HG03097 (cell line): ENCODE measurements at regions not wholly inside any gene's neighbourhood (a gene's known extent, or its start where the extent isn't known, plus 50 kb on each side); places are given as distances from the start of the nearest gene placed in this dataset.

ENCODE experiments used
- ATAC-seq: cut with Tn5 transposase; IDR thresholded peaks from one replicate; pipeline ENCODE4 v1.9.1; 2021; ENCODE audit not compliant: unreplicated experiment, low FRiP score

GRCh38 chr15:39444735-39445470, 136.0 kb upstream of the THBS1 start:
- no peak for ATAC-seq

DNA sequence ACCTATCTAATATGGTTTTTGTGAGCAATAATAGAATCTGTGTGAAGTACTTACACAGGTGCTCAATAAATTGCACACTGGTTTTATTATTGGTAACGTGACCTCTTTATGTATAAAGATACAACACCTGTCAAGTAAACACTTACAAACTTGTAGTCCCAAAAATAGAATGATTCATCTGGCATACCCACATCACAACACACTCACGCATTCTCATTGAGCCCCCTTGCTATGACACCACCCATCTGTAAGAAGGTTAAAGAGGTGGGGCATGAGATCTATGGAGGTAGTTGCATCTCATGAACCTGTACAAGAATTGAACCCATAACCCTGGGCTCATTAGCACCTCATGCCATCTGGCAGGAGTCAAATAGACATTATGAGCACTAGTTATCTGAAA, 134.9 kb upstream of the THBS1 start:
- no peak for ATAC-seq

- no peak for ATAC-seq
Observed at GRCh38 chr15:39447346-39447745, 133.5 kb upstream of the THBS1 start.

DNA sequence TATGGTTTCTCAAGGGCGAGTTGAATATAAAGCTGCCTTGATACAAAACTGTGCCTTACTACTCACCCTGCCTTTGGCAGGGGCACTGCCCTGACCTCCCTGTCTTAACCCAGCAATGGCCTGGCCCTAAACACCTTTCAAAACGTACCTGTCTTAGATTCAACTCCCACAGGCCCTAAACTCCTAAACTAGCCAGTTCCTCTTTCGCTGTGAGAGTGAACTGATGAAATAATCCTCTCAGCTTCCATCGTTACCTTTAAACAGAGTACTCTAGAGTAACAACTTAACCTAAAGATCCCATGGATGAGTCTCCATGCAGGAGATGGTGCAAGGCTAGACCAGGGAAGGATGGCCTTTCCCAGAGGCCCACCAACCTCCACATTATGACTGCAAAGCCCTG, 133.0 kb upstream of the THBS1 start:
- ATAC-seq: no peak

- ATAC-seq: no peak
Observed at GRCh38 chr15:39448409-39448808, 132.5 kb upstream of the THBS1 start.

DNA sequence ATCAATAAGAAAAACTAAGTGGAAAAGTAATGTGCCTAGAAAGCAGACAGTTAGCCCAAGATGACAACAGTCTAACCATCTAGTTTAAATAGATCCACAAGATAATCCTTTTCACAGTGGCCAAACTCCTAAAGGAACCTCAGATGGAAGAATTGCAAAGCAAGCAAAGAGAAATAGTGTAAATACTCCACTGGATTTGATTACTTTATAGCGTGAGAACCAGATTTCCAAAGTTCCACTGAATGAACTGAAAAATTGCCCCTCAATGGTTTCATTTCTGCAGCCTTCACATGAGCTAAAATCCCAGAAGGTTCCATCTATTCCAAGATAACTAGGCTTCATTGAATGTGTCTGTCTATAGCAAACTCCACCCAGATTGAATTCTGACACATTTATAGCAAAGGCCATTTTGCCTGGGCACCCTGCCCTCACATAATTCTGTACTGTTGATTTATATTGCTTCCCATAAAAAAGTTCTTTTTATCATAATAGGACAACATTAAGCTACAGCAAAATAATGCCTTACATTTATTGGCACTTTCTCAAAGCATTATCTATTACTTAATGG, 129.7 kb upstream of the THBS1 start:
- ATAC-seq: no peak

- ATAC-seq: no peak
Observed at GRCh38 chr15:39451871-39452270, 129.0 kb upstream of the THBS1 start.

- ATAC-seq: peak; percentile 80
Observed at GRCh38 chr15:39453620-39454019, 127.3 kb upstream of the THBS1 start.

GRCh38 chr15:39454189-39454986, 126.5 kb upstream of the THBS1 start:
- ATAC-seq: no peak

GRCh38 chr15:39455471-39455991, 125.3 kb upstream of the THBS1 start:
- no peak for ATAC-seq

DNA sequence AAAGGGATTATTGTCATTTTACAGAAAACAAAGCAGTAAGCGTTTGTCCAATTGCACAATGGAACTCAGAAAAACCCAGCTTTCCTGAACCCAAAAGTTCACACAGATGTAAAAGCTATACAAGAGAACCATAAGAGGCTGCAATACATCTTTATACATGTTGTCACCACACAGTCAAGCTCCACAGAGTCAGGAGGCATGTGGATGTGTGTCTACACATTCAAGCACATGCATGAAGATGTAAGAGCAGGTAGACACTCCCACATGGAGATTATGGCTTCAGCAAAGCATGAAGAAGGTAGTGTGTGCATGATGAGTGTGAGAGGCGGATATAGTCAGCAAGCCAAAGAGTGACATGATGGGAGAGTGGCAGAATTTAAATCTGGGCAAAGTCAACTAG, 124.7 kb upstream of the THBS1 start:
- ATAC-seq: no peak

- ATAC-seq: no peak
Observed at GRCh38 chr15:39456582-39457330, 124.1 kb upstream of the THBS1 start.

GRCh38 chr15:39458131-39458530, 122.7 kb upstream of the THBS1 start:
- ATAC-seq: no peak

- ATAC-seq: no peak
Observed at GRCh38 chr15:39459548-39459947, 121.3 kb upstream of the THBS1 start.

GRCh38 chr15:39460748-39461147, 120.1 kb upstream of the THBS1 start:
- ATAC-seq: no peak

GRCh38 chr15:39461536-39462130, 119.2 kb upstream of the THBS1 start:
- no peak for ATAC-seq

DNA sequence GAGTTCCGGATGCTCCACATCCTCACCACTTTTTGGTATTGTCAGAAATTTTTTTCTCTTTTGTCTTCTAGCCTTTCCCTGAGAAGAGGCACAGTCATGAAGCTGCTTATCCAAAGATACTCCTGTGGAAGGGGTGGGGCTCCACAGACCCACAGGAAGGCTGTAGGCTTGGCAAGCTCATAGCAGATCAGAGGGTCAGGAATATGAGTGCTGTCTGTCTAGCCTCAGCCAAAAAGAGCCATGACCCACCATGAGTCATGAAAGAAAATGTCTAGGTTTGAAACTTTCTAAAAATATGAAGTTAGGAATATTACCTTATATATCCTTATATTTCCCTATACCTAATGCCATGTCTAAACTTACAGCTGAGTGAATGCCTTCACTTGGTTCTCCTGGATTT, 118.2 kb upstream of the THBS1 start:
- no peak for ATAC-seq

DNA sequence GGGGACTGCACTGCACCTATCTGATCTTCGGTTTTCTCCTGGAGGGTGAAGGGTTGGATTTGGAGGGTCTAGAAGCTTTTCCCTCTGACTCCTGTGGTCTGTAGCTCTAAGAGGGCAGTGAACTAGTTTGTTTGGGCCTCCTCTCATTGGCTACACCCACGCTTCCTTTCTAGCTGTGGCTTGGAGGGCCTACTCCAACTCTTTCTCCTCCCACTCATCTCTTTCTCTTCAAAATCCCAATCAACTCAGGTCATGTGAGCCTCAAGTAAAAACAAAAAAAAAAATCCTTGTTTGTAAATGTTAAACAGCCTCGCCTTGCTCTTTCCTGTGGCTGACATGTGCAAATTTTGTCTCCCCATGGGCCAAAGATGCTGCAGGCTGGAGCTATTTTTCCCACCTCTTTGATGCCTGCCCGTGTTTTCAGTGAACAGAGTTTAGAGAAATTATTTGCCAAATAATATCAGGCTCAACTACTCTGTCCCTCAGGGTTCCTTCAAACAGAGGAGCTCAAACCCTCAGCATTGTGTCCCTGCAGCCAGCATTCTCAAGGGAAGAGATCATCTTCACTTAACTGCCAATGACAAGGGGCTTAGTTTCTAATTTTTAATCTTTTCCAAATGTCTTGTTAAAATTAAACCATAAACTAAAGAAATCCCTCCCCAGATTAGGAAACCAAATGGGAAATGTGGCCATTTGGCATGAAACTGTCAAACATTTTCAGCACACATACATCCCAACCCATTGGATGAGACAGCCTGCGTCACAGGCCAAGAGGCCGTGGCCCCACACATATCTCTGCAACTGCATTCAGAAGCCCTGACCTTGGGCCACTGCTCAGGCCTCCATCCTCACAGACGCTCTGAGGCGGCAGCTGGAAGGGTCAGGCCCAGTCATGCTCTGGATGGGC, 114.8 kb upstream of the THBS1 start:
- ATAC-seq: no peak

- ATAC-seq: no peak
Observed at GRCh38 chr15:39466750-39467105, 114.2 kb upstream of the THBS1 start.

GRCh38 chr15:39468331-39468730, 112.5 kb upstream of the THBS1 start:
- ATAC-seq: no peak
